K562 (cell line): ENCODE measurements at regions not wholly inside any gene's neighbourhood (a gene's known extent, or its start where the extent isn't known, plus 50 kb on each side); places are given as distances from the start of the nearest gene placed in this dataset.

Source experiments
- CBFB ChIP-seq: sonication (generic); formaldehyde crosslinking; IDR thresholded peaks from 2 replicates; pipeline ENCODE4 v1.4.0; 2020; ENCODE audit warnings: mild to moderate bottlenecking, missing genetic modification reagents
- CHCHD3 ChIP-seq: fragments of 250-450 bp; sonication (Bioruptor Pico); IDR thresholded peaks from 2 replicates; pipeline ENCODE4 v2.1.2; 2022; ENCODE audit warnings: mild to moderate bottlenecking
- CREM ChIP-seq: IDR thresholded peaks from 2 replicates; pipeline ENCODE4 v1.6.1; 2014; ENCODE audit warnings: antibody characterized with exemption, low read depth
- DPF2 ChIP-seq: fragments of 450-650 bp; IDR thresholded peaks from 2 replicates; pipeline ENCODE4 v1.6.1; 2016
- ESRRB ChIP-seq: fragments of 250-450 bp; sonication (Bioruptor Pico); IDR thresholded peaks from 2 replicates; pipeline ENCODE4 v1.5.0; 2020; ENCODE audit warnings: mild to moderate bottlenecking, moderate library complexity, borderline replicate concordance
- FOXA1 ChIP-seq: fragments of 450-650 bp; IDR thresholded peaks from 2 replicates; pipeline ENCODE4 v1.6.1; 2016; ENCODE audit warnings: mild to moderate bottlenecking, borderline replicate concordance
- FOXP1 ChIP-seq: sonication (generic); formaldehyde crosslinking; IDR thresholded peaks from 2 replicates; pipeline ENCODE4 v1.8.0; 2022; ENCODE audit warnings: mild to moderate bottlenecking, missing genetic modification reagents
- JUN ChIP-seq, 2 experiments: sonication (generic) in 1 of 2; formaldehyde crosslinking in 1 of 2; IDR thresholded peaks; 2 replicates each; pipeline versions ENCODE4 v1.6.1 to v1.8.0; 2012 to 2022; ENCODE audit warnings: borderline replicate concordance in 2 of 2, mild to moderate bottlenecking in 2 of 2, improper control_type of control experiment in 1 of 2, low read depth in 1 of 2, low read length in 1 of 2, missing genetic modification reagents in 1 of 2
- NFATC3 ChIP-seq: fragments of 450-650 bp; IDR thresholded peaks from 2 replicates; pipeline ENCODE4 v1.6.1; 2017; ENCODE audit warnings: mild to moderate bottlenecking
- NFRKB ChIP-seq: fragments of 450-650 bp; IDR thresholded peaks from 2 replicates; pipeline ENCODE4 v1.6.1; 2016; ENCODE audit warnings: low read depth
- NR2C1 ChIP-seq, 2 experiments: fragments of 450-650 bp; IDR thresholded peaks; 2 replicates each; pipeline ENCODE4 v1.6.1; 2017; ENCODE audit warnings: mild to moderate bottlenecking in 2 of 2, antibody characterized with exemption in 1 of 2, inconsistent platforms in 1 of 2, missing compliant biosample characterization in 1 of 2, missing genetic modification characterization in 1 of 2
- NRF1 ChIP-seq, 2 experiments: fragments of 450-650 bp; IDR thresholded peaks in 1 of 2; conservative IDR thresholded peaks in 1 of 2; 2 replicates each; pipeline ENCODE4 v1.6.1; 2014; ENCODE audit warnings: mild to moderate bottlenecking in 2 of 2
- POLR2AphosphoS2 ChIP-seq: IDR thresholded peaks from 2 replicates; pipeline ENCODE4 v1.6.1; 2012; ENCODE audit warnings: low read length, improper control_type of control experiment
- POLR2B ChIP-seq: fragments of 450-650 bp; IDR thresholded peaks from 2 replicates; pipeline ENCODE4 v1.6.1; 2018; ENCODE audit warnings: low read depth; ENCODE audit not compliant: partially characterized antibody
- RAD21 ChIP-seq, 2 experiments: fragments of 250-450 bp in 1 of 2; fragments of 450-650 bp in 1 of 2; sonication (Bioruptor Pico) in 1 of 2; formaldehyde crosslinking in 1 of 2; IDR thresholded peaks in 1 of 2; conservative IDR thresholded peaks in 1 of 2; 2 replicates each; pipeline versions ENCODE4 v1.4.0 to v1.8.0; 2020 to 2022; ENCODE audit warnings: mild to moderate bottlenecking in 2 of 2, moderate library complexity in 1 of 2
- SETDB1 ChIP-seq: IDR thresholded peaks from one replicate; pipeline ENCODE4 v1.6.1; 2012; ENCODE audit warnings: low read length, control low read depth, inconsistent platforms
- TRIM24 ChIP-seq, 2 experiments: fragments of 450-650 bp; IDR thresholded peaks; 2 replicates each; pipeline ENCODE4 v1.6.1; 2016
- ZNF175 ChIP-seq: fragments of 200-800 bp; sonication (Bioruptor generic); IDR thresholded peaks from 2 replicates; pipeline ENCODE4 v1.6.1; 2016; ENCODE audit warnings: low read depth, mild to moderate bottlenecking, missing genetic modification characterization, missing compliant biosample characterization
- ZNF830 ChIP-seq: fragments of 250-450 bp; sonication (Bioruptor Pico); IDR thresholded peaks from 2 replicates; pipeline ENCODE4 v1.5.0; 2021; ENCODE audit warnings: mild to moderate bottlenecking
- TF ChIP-seq, protein P1 (sequence below): fragments of 450-650 bp; IDR thresholded peaks from 2 replicates; pipeline ENCODE4 v1.6.1; 2017; ENCODE audit warnings: antibody characterized with exemption, mild to moderate bottlenecking
- TF ChIP-seq, protein P2 (sequence below), 2 experiments: fragments of 250-450 bp in 1 of 2; fragments of 450-650 bp in 1 of 2; sonication (Bioruptor Pico) in 1 of 2; IDR thresholded peaks; 2 replicates each; pipeline versions ENCODE4 v1.6.1 to v1.8.0; 2016 to 2021; ENCODE audit warnings: mild to moderate bottlenecking in 2 of 2, moderate library complexity in 2 of 2, missing compliant biosample characterization in 1 of 2, missing genetic modification characterization in 1 of 2
- TF ChIP-seq, protein P3 (sequence below), 3 experiments: IDR thresholded peaks in 2 of 3; conservative IDR thresholded peaks in 1 of 3; 2 replicates each; pipeline ENCODE4 v1.5.1; 2011 to 2012; ENCODE audit warnings: low read length in 3 of 3, mild to moderate bottlenecking in 3 of 3, control low read depth in 2 of 3, improper control_type of control experiment in 1 of 3, inconsistent platforms in 1 of 3, low read depth in 1 of 3, mixed read lengths in 1 of 3, moderate library complexity in 1 of 3; ENCODE audit not compliant: insufficient read depth in 2 of 3

DNA sequence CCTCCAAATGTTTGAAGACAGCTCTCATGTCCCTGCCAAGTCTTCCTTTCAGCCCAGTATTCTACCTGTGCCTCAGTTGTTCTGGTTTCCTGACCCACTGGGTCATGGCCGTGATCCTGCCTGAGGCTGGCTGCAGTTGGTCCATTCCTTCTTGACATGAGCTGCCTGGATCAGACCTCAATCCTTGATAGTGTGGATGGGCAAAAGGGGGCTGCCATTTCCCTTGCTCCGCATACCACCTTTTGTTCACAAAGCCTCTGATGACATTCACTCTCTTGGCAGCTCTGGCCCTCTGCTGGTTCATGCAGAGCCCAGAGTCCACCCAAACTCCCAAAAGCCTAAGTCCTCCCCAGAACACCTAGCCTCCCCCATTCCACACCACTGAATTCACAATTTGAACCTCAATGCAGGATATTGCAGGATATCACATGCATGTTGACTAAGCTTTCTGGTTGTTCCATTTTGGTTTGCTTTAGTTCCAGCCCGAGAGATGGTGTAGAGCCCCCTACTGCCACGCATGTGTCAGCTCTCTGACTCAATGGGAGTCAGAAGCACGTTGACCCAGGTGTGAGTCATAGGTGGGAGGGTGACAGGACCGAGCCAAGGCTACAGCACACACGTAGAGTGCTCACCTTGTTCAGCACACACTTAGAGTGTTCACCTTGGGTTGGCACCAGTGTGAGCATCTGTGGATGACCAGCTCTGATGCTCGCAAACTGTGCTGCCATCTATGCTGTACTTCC, 137.2 kb downstream of the MTX3 start (continued):
- TF ChIP-seq DPF2 (no peak; the same call in 1 of the 2 replicates), RAD21 (CRISPR knock-in tag; conservative IDR thresholded peaks at IDR 0.05 in 1 of 2, IDR thresholded peaks at IDR 0.05 in 1 of 2) (peak in 1 of 2 experiments; percentile 38; a peak in 2 of 4 replicates), POLR2B (no peak), POLR2AphosphoS2 (no peak), NFRKB (no peak), CBFB (CRISPR knock-in tag) (no peak), NRF1 (conservative IDR thresholded peaks at IDR 0.05 in 1 of 2, IDR thresholded peaks at IDR 0.05 in 1 of 2) (peak; percentile 53 to 64; a peak in 3 of 4 replicates), FOXP1 (CRISPR knock-in tag) (no peak), CHCHD3 (no peak), ZNF830 (CRISPR knock-in tag) (no peak), JUN (IDR thresholded peaks at IDR 0.05; ENCODE audit: borderline replicate concordance, low read depth, low read length) (peak; percentile 76), JUN (CRISPR knock-in tag; IDR thresholded peaks at IDR 0.05; ENCODE audit: borderline replicate concordance) (no peak), TRIM24 (IDR thresholded peaks at IDR 0.05) (peak in 1 of 2 experiments; percentile 17; a peak in 1 of 4 replicates), ESRRB (no peak), NFATC3 (no peak), ZNF175 (CRISPR knock-in tag) (0 out of 2 replicates have a peak, but pooled peaks have one; percentile 52), NR2C1 (IDR thresholded peaks at IDR 0.05) (no peak), NR2C1 (tag; IDR thresholded peaks at IDR 0.05) (peak; percentile 44; the same call in 1 of the 2 replicates), SETDB1 (no peak), CREM (peak; percentile 36; the same call in 1 of the 2 replicates), FOXA1 (no peak)
- TF ChIP-seq, protein P1, sequence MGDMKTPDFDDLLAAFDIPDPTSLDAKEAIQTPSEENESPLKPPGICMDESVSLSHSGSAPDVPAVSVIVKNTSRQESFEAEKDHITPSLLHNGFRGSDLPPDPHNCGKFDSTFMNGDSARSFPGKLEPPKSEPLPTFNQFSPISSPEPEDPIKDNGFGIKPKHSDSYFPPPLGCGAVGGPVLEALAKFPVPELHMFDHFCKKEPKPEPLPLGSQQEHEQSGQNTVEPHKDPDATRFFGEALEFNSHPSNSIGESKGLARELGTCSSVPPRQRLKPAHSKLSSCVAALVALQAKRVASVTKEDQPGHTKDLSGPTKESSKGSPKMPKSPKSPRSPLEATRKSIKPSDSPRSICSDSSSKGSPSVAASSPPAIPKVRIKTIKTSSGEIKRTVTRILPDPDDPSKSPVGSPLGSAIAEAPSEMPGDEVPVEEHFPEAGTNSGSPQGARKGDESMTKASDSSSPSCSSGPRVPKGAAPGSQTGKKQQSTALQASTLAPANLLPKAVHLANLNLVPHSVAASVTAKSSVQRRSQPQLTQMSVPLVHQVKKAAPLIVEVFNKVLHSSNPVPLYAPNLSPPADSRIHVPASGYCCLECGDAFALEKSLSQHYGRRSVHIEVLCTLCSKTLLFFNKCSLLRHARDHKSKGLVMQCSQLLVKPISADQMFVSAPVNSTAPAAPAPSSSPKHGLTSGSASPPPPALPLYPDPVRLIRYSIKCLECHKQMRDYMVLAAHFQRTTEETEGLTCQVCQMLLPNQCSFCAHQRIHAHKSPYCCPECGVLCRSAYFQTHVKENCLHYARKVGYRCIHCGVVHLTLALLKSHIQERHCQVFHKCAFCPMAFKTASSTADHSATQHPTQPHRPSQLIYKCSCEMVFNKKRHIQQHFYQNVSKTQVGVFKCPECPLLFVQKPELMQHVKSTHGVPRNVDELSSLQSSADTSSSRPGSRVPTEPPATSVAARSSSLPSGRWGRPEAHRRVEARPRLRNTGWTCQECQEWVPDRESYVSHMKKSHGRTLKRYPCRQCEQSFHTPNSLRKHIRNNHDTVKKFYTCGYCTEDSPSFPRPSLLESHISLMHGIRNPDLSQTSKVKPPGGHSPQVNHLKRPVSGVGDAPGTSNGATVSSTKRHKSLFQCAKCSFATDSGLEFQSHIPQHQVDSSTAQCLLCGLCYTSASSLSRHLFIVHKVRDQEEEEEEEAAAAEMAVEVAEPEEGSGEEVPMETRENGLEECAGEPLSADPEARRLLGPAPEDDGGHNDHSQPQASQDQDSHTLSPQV: no peak
- TF ChIP-seq, protein P2, sequence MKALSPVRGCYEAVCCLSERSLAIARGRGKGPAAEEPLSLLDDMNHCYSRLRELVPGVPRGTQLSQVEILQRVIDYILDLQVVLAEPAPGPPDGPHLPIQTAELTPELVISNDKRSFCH (CRISPR knock-in tag; IDR thresholded peaks at IDR 0.05): no peak
- TF ChIP-seq, protein P2 (tag; IDR thresholded peaks at IDR 0.05): 0 out of 2 replicates have a peak, but pooled peaks have one; percentile 19
- TF ChIP-seq, protein P3, sequence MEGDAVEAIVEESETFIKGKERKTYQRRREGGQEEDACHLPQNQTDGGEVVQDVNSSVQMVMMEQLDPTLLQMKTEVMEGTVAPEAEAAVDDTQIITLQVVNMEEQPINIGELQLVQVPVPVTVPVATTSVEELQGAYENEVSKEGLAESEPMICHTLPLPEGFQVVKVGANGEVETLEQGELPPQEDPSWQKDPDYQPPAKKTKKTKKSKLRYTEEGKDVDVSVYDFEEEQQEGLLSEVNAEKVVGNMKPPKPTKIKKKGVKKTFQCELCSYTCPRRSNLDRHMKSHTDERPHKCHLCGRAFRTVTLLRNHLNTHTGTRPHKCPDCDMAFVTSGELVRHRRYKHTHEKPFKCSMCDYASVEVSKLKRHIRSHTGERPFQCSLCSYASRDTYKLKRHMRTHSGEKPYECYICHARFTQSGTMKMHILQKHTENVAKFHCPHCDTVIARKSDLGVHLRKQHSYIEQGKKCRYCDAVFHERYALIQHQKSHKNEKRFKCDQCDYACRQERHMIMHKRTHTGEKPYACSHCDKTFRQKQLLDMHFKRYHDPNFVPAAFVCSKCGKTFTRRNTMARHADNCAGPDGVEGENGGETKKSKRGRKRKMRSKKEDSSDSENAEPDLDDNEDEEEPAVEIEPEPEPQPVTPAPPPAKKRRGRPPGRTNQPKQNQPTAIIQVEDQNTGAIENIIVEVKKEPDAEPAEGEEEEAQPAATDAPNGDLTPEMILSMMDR (IDR thresholded peaks at IDR 0.05 in 2 of 3, conservative IDR thresholded peaks at IDR 0.05 in 1 of 3; ENCODE audit: insufficient read depth in 2 of 3, low read depth in 1 of 3, low read length in 3 of 3): peak in 2 of 3 experiments; percentile 34 to 42; a peak in 3 of 6 replicates
